GM13977 (cell line): ENCODE measurements at regions not wholly inside any gene's neighbourhood (a gene's known extent, or its start where the extent isn't known, plus 50 kb on each side); places are given as distances from the start of the nearest gene placed in this dataset.

ENCODE experiments used
- DNase-seq: peaks from one replicate; pipeline ENCODE4 v3.0.0; 2012; ENCODE audit warnings: low spot score
- CTCF ChIP-seq: IDR thresholded peaks from 2 replicates; pipeline ENCODE4 v1.5.1; 2012; ENCODE audit warnings: mild to moderate bottlenecking, control low read depth; ENCODE audit not compliant: insufficient read depth; ENCODE audit errors: extremely low read depth, missing control alignments
- in situ Hi-C: fragments of 300-500 bp; cut with MboI; formaldehyde crosslinking; loops from one replicate; pipeline ENCODE4 v1.12.0; 2022; ENCODE audit warnings: low sequenced_read_pairs, low pct_unique_long_range_greater_than_20kb, mixed read lengths, inconsistent platforms; ENCODE audit not compliant: unreplicated experiment

- no peak for TF ChIP-seq CTCF
- DNase-seq, result no peak
- in situ Hi-C loops, result no loop called here
These were observed 235.6 kb downstream of the RNF152 start for GRCh38 chr18:61657066-61657732.

- TF ChIP-seq CTCF, result no peak
- DNase-seq, result no peak
- in situ Hi-C loops, result no loop called here
These were observed 237.2 kb downstream of the RNF152 start for GRCh38 chr18:61655630-61656029.

GRCh38 chr18:61653823-61654551 lies 238.8 kb downstream of the RNF152 start:
- no peak for TF ChIP-seq CTCF
- no peak for DNase-seq
- in situ Hi-C loops, result no loop called here

- in situ Hi-C loops, result no loop called here
- DNase-seq, result no peak
- no peak for TF ChIP-seq CTCF
These were observed 240.9 kb downstream of the RNF152 start for GRCh38 chr18:61651880-61652268.

- TF ChIP-seq CTCF, result no peak
- in situ Hi-C loops, result no loop called here
- DNase-seq, result no peak
These were observed 241.5 kb downstream of the RNF152 start for GRCh38 chr18:61651145-61651879.

- in situ Hi-C loops, result no loop called here
- no peak for DNase-seq
- TF ChIP-seq CTCF, result no peak
These were observed 248.7 kb downstream of the RNF152 start for GRCh38 chr18:61643884-61644647.
